GM19455 (cell line): ENCODE measurements at regions not wholly inside any gene's neighbourhood (a gene's known extent, or its start where the extent isn't known, plus 50 kb on each side); places are given as distances from the start of the nearest gene placed in this dataset.

Experiments used
- ATAC-seq: cut with Tn5 transposase; IDR thresholded peaks from one replicate; pipeline ENCODE4 v1.9.1; 2021; ENCODE audit not compliant: unreplicated experiment

DNA sequence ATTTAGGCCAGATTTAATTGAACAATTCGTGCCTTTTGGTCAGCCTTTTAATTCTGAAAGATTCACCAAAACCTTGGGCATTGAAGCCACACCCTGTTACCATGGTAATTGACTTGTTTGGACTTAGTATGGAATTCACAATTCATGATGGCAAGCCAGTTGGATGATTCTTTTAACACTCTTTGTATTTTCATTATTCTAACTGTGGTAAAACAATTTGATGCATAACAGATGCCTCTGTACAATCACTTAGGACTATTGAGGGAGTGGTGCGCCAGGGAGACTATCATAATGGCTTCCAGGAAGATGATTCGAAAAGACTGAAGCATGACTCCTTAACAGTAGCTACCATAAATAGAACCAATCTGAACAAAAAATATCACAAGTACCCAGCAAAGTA, 381.1 kb upstream of the ADAMTS16 start:
- ATAC-seq: no peak

GRCh38 chr5:4762316-4762715, 377.8 kb upstream of the ADAMTS16 start:
- ATAC-seq: no peak

- ATAC-seq: no peak
Observed at GRCh38 chr5:4765411-4765810, 374.7 kb upstream of the ADAMTS16 start.

DNA sequence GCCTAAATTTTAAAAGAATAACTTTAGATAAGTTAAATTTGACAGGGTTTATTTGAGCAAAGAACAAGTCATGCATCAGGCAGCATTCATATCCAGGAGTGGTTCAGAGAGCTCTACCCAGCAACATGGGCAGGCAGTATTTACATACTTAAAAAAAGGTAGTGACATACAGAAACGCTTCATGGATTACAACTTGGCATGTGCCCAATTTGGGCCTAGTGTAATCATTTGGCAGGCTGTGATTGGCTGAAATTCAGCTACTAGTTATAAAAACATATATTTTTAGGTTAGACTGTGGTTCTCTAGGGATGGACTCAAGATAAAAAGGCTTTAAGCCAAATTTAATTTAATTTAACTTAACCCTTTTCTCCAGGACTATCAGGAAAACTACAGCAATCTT, 374.0 kb upstream of the ADAMTS16 start:
- ATAC-seq: no peak

DNA sequence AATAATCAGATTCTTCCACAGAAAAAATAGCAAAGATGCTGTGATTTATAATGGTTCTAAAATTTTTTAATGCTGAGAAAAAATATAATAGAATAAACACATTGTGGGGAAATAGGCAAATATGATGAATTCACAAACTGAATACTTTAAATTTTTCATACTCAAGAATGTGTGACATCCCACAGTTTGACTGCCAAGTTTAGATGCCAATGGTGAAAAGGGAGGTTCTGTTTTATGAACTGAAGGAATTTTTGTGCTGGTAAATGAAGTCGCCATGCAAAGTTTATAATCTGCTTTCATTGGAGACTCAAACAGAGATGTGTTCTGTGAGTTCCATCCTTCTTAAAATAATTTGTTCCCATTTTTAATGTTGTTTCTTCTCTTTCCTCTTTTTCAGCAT, 367.5 kb upstream of the ADAMTS16 start:
- no peak for ATAC-seq

GRCh38 chr5:4773827-4774317, 366.3 kb upstream of the ADAMTS16 start:
- ATAC-seq: no peak

- no peak for ATAC-seq
Observed at GRCh38 chr5:4777435-4777834, 362.7 kb upstream of the ADAMTS16 start.

GRCh38 chr5:4780633-4781032, 359.5 kb upstream of the ADAMTS16 start:
- no peak for ATAC-seq

DNA sequence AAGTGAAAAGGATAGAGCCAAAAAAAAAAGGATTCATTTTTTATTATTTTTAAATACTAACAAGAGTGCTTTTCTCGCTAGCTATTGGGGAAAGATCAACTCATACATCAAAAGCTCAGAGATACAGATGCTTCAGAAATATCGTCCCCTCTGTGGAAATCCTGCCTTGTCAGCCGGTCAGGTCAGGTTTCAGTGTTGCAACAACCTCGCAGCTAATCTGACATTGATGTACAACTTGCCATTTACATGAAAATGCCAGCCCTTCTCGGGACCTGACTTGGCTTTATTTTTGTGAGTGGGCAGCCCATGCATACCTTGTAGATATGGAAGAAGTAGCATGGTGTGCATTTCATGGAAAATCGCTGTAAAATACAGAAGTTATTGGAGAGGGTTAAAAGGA, 358.8 kb upstream of the ADAMTS16 start:
- no peak for ATAC-seq

GRCh38 chr5:4785971-4786370, 354.2 kb upstream of the ADAMTS16 start:
- no peak for ATAC-seq

DNA sequence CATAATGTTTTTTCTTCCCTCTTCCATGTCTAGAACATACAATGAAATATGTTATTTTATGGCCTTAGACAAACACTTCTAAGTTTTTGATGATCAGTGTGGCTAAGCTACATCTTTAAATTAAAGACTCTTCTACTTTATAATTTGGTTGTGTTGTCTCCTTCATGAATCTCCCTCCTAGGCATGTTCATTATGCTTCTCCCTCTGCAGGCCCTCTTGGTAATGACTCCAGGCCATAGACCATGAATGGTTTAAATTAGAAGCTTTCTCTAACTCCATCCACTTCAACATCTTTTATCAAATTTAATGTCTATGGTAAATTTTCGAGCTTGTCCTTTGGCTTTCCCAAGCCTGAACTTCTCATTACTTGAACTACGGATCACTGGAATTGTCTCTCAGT, 342.7 kb upstream of the ADAMTS16 start:
- ATAC-seq: no peak

- ATAC-seq: no peak
Observed at GRCh38 chr5:4802044-4802443, 338.1 kb upstream of the ADAMTS16 start.

GRCh38 chr5:4804691-4805360, 335.3 kb upstream of the ADAMTS16 start:
- ATAC-seq: no peak

- no peak for ATAC-seq
Observed at GRCh38 chr5:4815002-4815401, 325.1 kb upstream of the ADAMTS16 start.

GRCh38 chr5:4817767-4818166, 322.4 kb upstream of the ADAMTS16 start:
- ATAC-seq: no peak

DNA sequence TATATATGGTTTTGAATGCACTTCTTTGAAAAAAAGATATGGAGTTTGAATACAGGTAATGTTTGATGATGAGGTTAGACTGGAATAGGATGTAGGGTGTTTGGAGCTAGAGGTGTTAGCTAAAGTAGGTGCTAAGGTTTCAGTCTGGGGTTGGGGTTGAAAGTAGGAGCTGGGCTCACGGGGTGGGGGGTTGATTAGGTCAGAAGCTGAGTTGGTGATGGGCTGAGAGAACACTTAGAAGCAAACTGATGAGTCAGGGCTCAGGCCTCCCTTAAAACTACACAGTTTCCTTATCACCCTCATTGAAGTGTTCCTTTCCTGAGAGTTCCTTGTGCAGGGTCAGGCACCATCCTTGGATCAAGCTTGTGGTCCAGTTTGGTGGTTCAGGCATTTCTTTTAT, 308.8 kb upstream of the ADAMTS16 start:
- ATAC-seq: no peak

DNA sequence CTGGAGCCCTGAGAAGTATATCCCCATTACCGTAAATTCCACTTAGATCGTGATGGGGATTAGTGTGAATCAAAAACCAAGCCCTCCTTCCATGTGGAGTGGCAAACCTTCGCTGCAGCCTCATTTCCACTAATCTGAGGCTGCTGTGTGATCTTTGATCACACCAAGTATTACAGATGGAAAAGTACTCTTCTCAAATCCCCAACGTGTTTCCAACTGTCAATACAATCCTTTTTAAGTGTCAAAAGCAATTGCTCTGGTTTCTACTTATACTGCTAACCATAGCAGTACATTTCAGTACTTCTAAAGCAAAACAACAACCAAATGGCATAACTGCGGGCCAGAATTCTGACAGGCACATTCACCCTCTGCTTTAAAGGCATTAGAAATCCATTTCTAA, 307.7 kb upstream of the ADAMTS16 start:
- ATAC-seq: no peak

DNA sequence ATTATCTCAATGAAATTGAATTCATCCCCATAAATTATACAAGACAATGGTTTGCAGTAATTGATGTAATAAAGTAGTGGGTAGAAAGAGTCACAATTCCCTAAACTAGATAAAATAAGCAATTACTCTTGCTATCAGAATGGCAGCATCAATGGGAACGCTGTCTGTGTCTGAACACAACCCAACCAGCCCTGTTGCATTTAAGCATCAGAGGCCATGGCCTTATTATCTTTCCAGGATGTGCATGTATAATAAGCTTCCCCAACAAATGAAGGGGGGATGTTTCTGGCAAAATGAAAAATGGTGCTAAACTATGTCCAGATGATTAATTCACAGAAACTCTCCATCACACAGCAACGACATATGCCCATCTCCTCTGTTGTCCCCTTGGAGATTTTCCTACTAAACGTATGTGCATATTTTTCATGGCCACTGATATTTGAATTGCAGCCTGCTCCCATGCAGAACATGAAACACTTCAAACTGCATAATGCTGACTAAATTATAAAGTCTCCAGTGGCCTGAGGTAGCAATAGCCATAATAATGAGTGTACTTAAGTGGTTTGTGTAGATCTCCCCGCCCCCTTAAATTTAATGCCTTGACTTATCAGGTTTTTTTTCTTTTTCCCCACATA, 306.9 kb upstream of the ADAMTS16 start:
- ATAC-seq: no peak

DNA sequence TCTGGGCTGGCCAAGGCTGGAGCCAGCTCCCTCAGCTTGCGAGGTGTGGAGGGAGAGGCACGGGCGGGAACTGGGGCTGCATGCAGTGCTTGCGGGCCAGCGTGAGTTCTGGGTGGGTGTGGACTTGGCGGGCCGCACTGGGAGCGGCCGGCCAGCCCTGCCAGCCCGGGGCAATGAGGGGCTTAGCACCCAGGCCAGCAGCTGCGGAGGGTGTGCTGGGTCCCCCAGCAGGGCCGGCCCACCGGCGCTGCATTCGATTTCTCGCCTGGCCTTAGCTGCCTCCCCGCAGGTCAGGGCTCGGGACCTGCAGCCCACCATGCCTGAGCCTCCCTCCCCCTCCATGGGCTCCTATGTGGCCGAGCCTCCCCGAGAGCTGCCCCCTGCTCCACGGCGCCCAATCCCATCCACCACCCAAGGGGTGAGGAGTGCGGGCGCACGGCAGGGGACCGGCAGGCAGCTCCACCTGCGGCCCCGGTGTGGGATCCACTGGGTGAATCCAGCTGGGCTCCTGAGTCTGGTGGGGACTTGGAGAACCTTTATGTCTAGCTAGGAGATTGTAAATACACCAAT, 302.6 kb upstream of the ADAMTS16 start:
- no peak for ATAC-seq

DNA sequence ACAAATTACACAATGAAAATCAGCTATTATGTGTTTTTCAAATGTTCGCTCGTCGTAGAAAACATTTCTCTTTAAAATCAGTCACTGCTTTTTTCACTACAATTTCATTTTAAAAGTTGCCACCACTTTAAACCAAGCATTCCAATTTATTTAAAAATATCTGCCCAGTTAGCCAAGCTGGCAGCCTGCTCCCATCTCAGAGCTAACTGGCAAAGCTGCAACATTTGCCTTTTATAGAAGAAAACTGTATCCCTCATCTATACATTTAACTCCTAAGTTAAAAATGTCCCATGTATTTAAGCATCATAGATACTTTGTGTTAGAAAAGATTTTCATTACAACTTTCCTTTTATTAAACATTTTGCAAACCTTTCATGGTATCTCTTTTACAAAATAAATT, 294.9 kb upstream of the ADAMTS16 start:
- no peak for ATAC-seq

DNA sequence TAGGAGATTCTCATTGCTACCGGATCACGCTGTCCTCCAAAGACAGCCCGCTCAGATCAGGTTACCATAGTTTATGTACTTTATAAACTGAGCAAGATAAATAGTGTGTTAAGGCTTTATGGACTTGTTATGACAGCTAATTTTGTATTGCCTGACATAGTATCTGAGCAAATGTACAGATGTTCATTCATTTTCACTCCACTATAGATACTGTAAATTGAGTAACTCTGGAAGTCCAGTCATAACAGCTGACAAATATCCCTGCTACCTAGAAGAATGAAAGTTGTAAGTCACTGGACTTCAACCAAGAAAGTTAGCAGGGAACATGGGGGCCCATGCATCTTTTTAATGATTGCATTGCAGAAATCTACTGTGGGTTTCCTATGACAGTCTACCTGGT, 292.4 kb upstream of the ADAMTS16 start:
- ATAC-seq: no peak

GRCh38 chr5:4855036-4855435, 285.1 kb upstream of the ADAMTS16 start:
- ATAC-seq: no peak

GRCh38 chr5:4855880-4856279, 284.2 kb upstream of the ADAMTS16 start:
- ATAC-seq: no peak
